ENCODE measurements at regions not wholly inside any gene's neighbourhood (a gene's known extent, or its start where the extent isn't known, plus 50 kb on each side); places are given as distances from the start of the nearest gene placed in this dataset.
"Not testable (repeated sequence)": the region's sequence is repeated elsewhere in the genome, so short reads cannot be mapped to it uniquely, and the experiment has no call there.

DNA sequence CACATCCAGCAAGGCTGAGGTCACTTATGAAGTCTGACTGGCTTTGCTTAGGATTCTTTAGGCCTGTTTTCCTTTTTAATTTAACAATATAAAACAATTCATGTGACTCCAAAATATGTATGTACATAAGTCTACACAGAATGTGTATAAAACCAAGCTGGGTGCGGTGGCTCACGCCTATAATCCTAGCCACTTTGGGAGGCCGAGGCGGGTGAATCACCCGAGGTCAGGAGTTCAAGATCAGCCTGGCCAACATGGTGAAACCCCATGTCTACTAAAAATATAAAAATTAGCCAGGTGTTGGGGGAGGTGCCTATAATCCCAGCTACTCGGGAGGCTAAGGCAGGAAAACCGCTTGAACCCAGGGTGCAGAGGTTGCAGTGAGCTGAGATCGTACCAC, 83.1 kb downstream of the SHANK2 start:
- H3K4me1 Mint-ChIP-seq, result no peaks in the 10 kb centered on the region
- no peak overlapping the region for H3K27ac Mint-ChIP-seq (ENCODE audit: unreplicated experiment)
- TF ChIP-seq, protein P1, sequence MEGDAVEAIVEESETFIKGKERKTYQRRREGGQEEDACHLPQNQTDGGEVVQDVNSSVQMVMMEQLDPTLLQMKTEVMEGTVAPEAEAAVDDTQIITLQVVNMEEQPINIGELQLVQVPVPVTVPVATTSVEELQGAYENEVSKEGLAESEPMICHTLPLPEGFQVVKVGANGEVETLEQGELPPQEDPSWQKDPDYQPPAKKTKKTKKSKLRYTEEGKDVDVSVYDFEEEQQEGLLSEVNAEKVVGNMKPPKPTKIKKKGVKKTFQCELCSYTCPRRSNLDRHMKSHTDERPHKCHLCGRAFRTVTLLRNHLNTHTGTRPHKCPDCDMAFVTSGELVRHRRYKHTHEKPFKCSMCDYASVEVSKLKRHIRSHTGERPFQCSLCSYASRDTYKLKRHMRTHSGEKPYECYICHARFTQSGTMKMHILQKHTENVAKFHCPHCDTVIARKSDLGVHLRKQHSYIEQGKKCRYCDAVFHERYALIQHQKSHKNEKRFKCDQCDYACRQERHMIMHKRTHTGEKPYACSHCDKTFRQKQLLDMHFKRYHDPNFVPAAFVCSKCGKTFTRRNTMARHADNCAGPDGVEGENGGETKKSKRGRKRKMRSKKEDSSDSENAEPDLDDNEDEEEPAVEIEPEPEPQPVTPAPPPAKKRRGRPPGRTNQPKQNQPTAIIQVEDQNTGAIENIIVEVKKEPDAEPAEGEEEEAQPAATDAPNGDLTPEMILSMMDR (conservative IDR thresholded peaks at IDR 0.05), result no peak
- no peak overlapping the region for H3K4me3 Mint-ChIP-seq
- peaks cover 6% of the 10 kb centered on the region for H3K9me3 Mint-ChIP-seq
- H3K27me3 Mint-ChIP-seq (ENCODE audit: low read depth), result peaks cover 10% of the 10 kb centered on the region
- H3K36me3 Mint-ChIP-seq (ENCODE audit: low read depth), result peaks cover 4% of the 10 kb centered on the region
- DNase-seq (ENCODE audit: low read depth, low spot score), result no peak

DNA sequence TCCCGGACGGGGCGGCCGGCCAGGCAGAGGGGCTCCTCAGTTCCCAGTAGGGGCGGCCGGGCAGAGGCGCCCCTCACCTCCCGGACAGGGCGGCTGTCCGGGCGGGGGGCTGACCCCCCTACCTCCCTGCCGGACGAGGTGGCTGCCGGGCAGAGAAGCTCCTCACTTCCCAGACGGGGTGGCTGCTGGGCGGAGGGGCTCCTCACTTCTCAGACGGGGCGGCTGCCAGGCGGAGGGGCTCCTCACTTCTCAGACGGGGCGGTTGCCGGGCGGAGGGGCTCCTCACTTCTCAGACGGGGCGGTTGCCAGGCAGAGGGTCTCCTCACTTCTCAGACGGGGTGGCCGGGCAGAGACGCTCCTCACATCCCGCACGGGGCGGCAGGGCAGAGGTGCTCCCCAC, 84.6 kb downstream of the SHANK2 start:
- H3K4me3 Mint-ChIP-seq; H3K9me3 Mint-ChIP-seq; H3K36me3 Mint-ChIP-seq (ENCODE audit: low read depth); H3K27ac Mint-ChIP-seq (ENCODE audit: unreplicated experiment); DNase-seq (ENCODE audit: low read depth, low spot score); H3K27me3 Mint-ChIP-seq (ENCODE audit: low read depth); H3K4me1 Mint-ChIP-seq: not testable (repeated sequence)

DNA sequence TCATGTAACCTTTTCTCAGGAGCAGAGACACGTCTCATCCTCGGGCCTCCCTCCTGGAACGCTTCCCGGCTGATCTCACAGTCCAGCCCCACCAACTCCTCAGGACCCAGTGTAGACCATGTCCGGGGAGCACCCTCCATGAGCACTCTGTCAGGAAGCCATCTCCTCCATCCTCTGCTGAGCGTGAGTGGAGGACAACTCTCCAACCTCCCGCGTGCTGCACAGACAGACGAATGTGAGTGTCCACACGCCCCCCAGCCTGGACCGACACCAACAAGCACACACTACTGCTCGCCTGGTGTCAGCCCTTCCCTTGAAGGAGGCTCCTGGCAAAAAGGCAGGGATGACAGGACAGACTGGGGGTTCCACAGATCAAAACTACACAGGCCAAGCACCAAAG, 86.6 kb downstream of the SHANK2 start:
- TF ChIP-seq, protein P1 (conservative IDR thresholded peaks at IDR 0.05), result no peak
- Mint-ChIP-seq H3K27ac (ENCODE audit: unreplicated experiment) (no peak overlapping the region), H3K36me3 (ENCODE audit: low read depth) (no peaks in the 10 kb centered on the region), H3K4me1 (no peaks in the 10 kb centered on the region), H3K27me3 (ENCODE audit: low read depth) (peaks cover 9% of the 10 kb centered on the region), H3K9me3 (peaks cover 2% of the 10 kb centered on the region), H3K4me3 (no peak overlapping the region)
- no peak for DNase-seq (ENCODE audit: low read depth, low spot score)

GRCh38 chr11:71164621-71165020, 87.8 kb downstream of the SHANK2 start:
- peaks cover 2% of the 10 kb centered on the region for H3K9me3 Mint-ChIP-seq
- no peaks in the 10 kb centered on the region for H3K4me1 Mint-ChIP-seq
- TF ChIP-seq, protein P1 (conservative IDR thresholded peaks at IDR 0.05), result no peak
- H3K36me3 Mint-ChIP-seq (ENCODE audit: low read depth), result no peaks in the 10 kb centered on the region
- H3K27me3 Mint-ChIP-seq (ENCODE audit: low read depth), result peaks cover 11% of the 10 kb centered on the region
- DNase-seq (ENCODE audit: low read depth, low spot score), result no peak
- no peak overlapping the region for H3K27ac Mint-ChIP-seq (ENCODE audit: unreplicated experiment)
- H3K4me3 Mint-ChIP-seq, result no peak overlapping the region

GRCh38 chr11:71164186-71164585, 88.2 kb downstream of the SHANK2 start:
- no peak overlapping the region for H3K4me3 Mint-ChIP-seq
- H3K9me3 Mint-ChIP-seq, result peaks cover 2% of the 10 kb centered on the region
- no peak for DNase-seq (ENCODE audit: low read depth, low spot score)
- no peaks in the 10 kb centered on the region for H3K36me3 Mint-ChIP-seq (ENCODE audit: low read depth)
- H3K27ac Mint-ChIP-seq (ENCODE audit: unreplicated experiment), result no peak overlapping the region
- peaks cover 14% of the 10 kb centered on the region for H3K27me3 Mint-ChIP-seq (ENCODE audit: low read depth)
- H3K4me1 Mint-ChIP-seq, result no peaks in the 10 kb centered on the region
- TF ChIP-seq, protein P1 (conservative IDR thresholded peaks at IDR 0.05), result no peak

- no peak overlapping the region for H3K27ac Mint-ChIP-seq (ENCODE audit: unreplicated experiment)
Observed at GRCh38 chr11:71163371-71163770, 89.0 kb downstream of the SHANK2 start.

More at GRCh38 chr11:71163371-71163770, 89.0 kb downstream of the SHANK2 start:
- DNase-seq (ENCODE audit: low read depth, low spot score), result no peak
- H3K36me3 Mint-ChIP-seq (ENCODE audit: low read depth), result no peaks in the 10 kb centered on the region
- H3K27me3 Mint-ChIP-seq (ENCODE audit: low read depth), result peaks cover 15% of the 10 kb centered on the region
- H3K4me3 Mint-ChIP-seq, result no peak overlapping the region
- peaks cover 2% of the 10 kb centered on the region for H3K9me3 Mint-ChIP-seq
- H3K4me1 Mint-ChIP-seq, result no peaks in the 10 kb centered on the region
- TF ChIP-seq, protein P1 (conservative IDR thresholded peaks at IDR 0.05), result no peak

Data from neural crest cell (in vitro differentiated cells).